Ishikawa (cell line): ENCODE measurements at regions not wholly inside any gene's neighbourhood (a gene's known extent, or its start where the extent isn't known, plus 50 kb on each side); places are given as distances from the start of the nearest gene placed in this dataset.

Experiments used
- CEBPB ChIP-seq: IDR thresholded peaks from 2 replicates; pipeline ENCODE4 v1.6.1; 2012
- CREB1 ChIP-seq: IDR thresholded peaks from 2 replicates; pipeline ENCODE4 v1.6.1; 2012; ENCODE audit warnings: low read depth
- EGR1 ChIP-seq: IDR thresholded peaks from 2 replicates; pipeline ENCODE4 v1.6.1; 2012
- EP300 ChIP-seq: IDR thresholded peaks from 2 replicates; pipeline ENCODE4 v1.6.1; 2012; ENCODE audit warnings: borderline replicate concordance
- FOXM1 ChIP-seq: IDR thresholded peaks from 2 replicates; pipeline ENCODE4 v1.6.1; 2012; ENCODE audit warnings: low read depth, borderline replicate concordance
- MAX ChIP-seq: IDR thresholded peaks from 2 replicates; pipeline ENCODE4 v1.6.1; 2012
- NFIC ChIP-seq: IDR thresholded peaks from 2 replicates; pipeline ENCODE4 v1.6.1; 2012
- RAD21 ChIP-seq: IDR thresholded peaks from 2 replicates; pipeline ENCODE4 v1.6.1; 2012; ENCODE audit warnings: low read depth
- TAF1 ChIP-seq: IDR thresholded peaks from 2 replicates; pipeline ENCODE4 v1.6.1; 2012; ENCODE audit warnings: low read depth, mild to moderate bottlenecking
- TCF12 ChIP-seq: IDR thresholded peaks from 2 replicates; pipeline ENCODE4 v1.6.1; 2012; ENCODE audit warnings: low read depth
- USF1 ChIP-seq: IDR thresholded peaks from 2 replicates; pipeline ENCODE4 v1.6.1; 2012
- YY1 ChIP-seq: IDR thresholded peaks from 2 replicates; pipeline ENCODE4 v1.6.1; 2012; ENCODE audit warnings: low read depth
- ZBTB7A ChIP-seq: IDR thresholded peaks from 2 replicates; pipeline ENCODE4 v1.6.1; 2012; ENCODE audit warnings: low read depth
- TF ChIP-seq, protein P1 (sequence below): IDR thresholded peaks from 2 replicates; pipeline ENCODE4 v1.6.1; 2012; ENCODE audit warnings: low read depth, mild to moderate bottlenecking

GRCh38 chr1:105779727-105780126 lies 1276.7 kb upstream of the PRMT6 start:
- no peak for TF ChIP-seq ZBTB7A
- no peak for TF ChIP-seq CEBPB
- no peak for TF ChIP-seq TAF1
- no peak for TF ChIP-seq EP300
- TF ChIP-seq RAD21 = no peak
- TF ChIP-seq TCF12 = no peak
- TF ChIP-seq, protein P1, sequence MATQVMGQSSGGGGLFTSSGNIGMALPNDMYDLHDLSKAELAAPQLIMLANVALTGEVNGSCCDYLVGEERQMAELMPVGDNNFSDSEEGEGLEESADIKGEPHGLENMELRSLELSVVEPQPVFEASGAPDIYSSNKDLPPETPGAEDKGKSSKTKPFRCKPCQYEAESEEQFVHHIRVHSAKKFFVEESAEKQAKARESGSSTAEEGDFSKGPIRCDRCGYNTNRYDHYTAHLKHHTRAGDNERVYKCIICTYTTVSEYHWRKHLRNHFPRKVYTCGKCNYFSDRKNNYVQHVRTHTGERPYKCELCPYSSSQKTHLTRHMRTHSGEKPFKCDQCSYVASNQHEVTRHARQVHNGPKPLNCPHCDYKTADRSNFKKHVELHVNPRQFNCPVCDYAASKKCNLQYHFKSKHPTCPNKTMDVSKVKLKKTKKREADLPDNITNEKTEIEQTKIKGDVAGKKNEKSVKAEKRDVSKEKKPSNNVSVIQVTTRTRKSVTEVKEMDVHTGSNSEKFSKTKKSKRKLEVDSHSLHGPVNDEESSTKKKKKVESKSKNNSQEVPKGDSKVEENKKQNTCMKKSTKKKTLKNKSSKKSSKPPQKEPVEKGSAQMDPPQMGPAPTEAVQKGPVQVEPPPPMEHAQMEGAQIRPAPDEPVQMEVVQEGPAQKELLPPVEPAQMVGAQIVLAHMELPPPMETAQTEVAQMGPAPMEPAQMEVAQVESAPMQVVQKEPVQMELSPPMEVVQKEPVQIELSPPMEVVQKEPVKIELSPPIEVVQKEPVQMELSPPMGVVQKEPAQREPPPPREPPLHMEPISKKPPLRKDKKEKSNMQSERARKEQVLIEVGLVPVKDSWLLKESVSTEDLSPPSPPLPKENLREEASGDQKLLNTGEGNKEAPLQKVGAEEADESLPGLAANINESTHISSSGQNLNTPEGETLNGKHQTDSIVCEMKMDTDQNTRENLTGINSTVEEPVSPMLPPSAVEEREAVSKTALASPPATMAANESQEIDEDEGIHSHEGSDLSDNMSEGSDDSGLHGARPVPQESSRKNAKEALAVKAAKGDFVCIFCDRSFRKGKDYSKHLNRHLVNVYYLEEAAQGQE = no peak
- TF ChIP-seq YY1 = no peak
- TF ChIP-seq MAX = no peak
- no peak for TF ChIP-seq CREB1
- TF ChIP-seq FOXM1 = no peak
- TF ChIP-seq NFIC = no peak
- TF ChIP-seq EGR1 = no peak
- TF ChIP-seq USF1 = no peak
